Activated CD4-positive, alpha-beta T cell treated with anti-CD3 and anti-CD28 coated beads, Interleukin-2, amount 10 ng/mL, durations not matched to agents 7 days and 5 days (primary cell): ENCODE measurements at regions not wholly inside any gene's neighbourhood (a gene's known extent, or its start where the extent isn't known, plus 50 kb on each side); places are given as distances from the start of the nearest gene placed in this dataset.
"Not testable (repeated sequence)": the region's sequence is repeated elsewhere in the genome, so short reads cannot be mapped to it uniquely, and the experiment has no call there.

Source experiments
- CTCF ChIA-PET: fragments of 350-600 bp; sonication (Branson Sonifier 250); formaldehyde crosslinking; loops from one replicate; lab custom pipeline; 2021; ENCODE audit warnings: antibody characterized with exemption; lab: Charles Lee
- POLR2A ChIA-PET: fragments of 350-600 bp; sonication (Branson Sonifier 250); formaldehyde crosslinking; loops from one replicate; lab custom pipeline; 2021; ENCODE audit warnings: antibody characterized with exemption; lab: Charles Lee
- DNase-seq: peaks from one replicate; pipeline ENCODE4 v3.0.0-alpha.2; 2020
- H3K27ac Mint-ChIP-seq: one replicate; pipeline ENCODE4 v1.8.0; 2021; ENCODE audit warnings: mild to moderate bottlenecking, moderate library complexity, mixed read lengths
- H3K27me3 Mint-ChIP-seq: one replicate; pipeline ENCODE4 v1.8.0; 2021; ENCODE audit warnings: mixed read lengths
- H3K36me3 Mint-ChIP-seq: one replicate; pipeline ENCODE4 v1.8.0; 2021; ENCODE audit warnings: low read depth, mixed read lengths
- H3K4me1 Mint-ChIP-seq: one replicate; pipeline ENCODE4 v1.8.0; 2021; ENCODE audit warnings: mixed read lengths
- H3K4me3 Mint-ChIP-seq: one replicate; pipeline ENCODE4 v1.8.0; 2021; ENCODE audit warnings: mild to moderate bottlenecking, moderate library complexity, mixed read lengths
- H3K9me3 Mint-ChIP-seq: one replicate; pipeline ENCODE4 v1.8.0; 2021; ENCODE audit warnings: mixed read lengths

GRCh38 chr5:58011301-58011700, 448.6 kb downstream of the PLK2 start:
- Mint-ChIP-seq H3K27ac (no peak overlapping the region), H3K4me3 (no peak overlapping the region), H3K36me3 (no peaks in the 10 kb centered on the region), H3K4me1 (no peaks in the 10 kb centered on the region), H3K27me3 (peaks cover 2% of the 10 kb centered on the region), H3K9me3 (no peaks in the 10 kb centered on the region)
- ChIA-PET POLR2A (no interaction called here), CTCF (no interaction called here)
- DNase-seq: no peak

- CTCF ChIA-PET: no interaction called here
- Mint-ChIP-seq H3K27ac (no peak overlapping the region), H3K4me3 (no peak overlapping the region), H3K4me1 (no peaks in the 10 kb centered on the region), H3K9me3 (no peaks in the 10 kb centered on the region), H3K36me3 (no peaks in the 10 kb centered on the region), H3K27me3 (peaks cover 2% of the 10 kb centered on the region)
- no peak for DNase-seq
- POLR2A ChIA-PET: no interaction called here
Observed at GRCh38 chr5:58009754-58010153, 450.1 kb downstream of the PLK2 start.

GRCh38 chr5:58002323-58002722, 457.6 kb downstream of the PLK2 start:
- CTCF ChIA-PET: no interaction called here
- no peaks in the 10 kb centered on the region for H3K36me3 Mint-ChIP-seq
- H3K27me3 Mint-ChIP-seq: peaks cover 6% of the 10 kb centered on the region
- no peak overlapping the region for H3K27ac Mint-ChIP-seq
- no peak for DNase-seq
- H3K4me1 Mint-ChIP-seq: no peaks in the 10 kb centered on the region
- POLR2A ChIA-PET: no interaction called here
- H3K9me3 Mint-ChIP-seq: no peaks in the 10 kb centered on the region
- H3K4me3 Mint-ChIP-seq: no peak overlapping the region

- H3K27me3 Mint-ChIP-seq: peaks cover under 1% of the 10 kb centered on the region
- H3K36me3 Mint-ChIP-seq: no peaks in the 10 kb centered on the region
- POLR2A ChIA-PET: no interaction called here
- H3K4me3 Mint-ChIP-seq: no peak overlapping the region
- DNase-seq: no peak
- CTCF ChIA-PET: interaction anchor here (1.2 kb wide), 1 partner anchor 25 kb away, joined by 3 read pairs; no protein-coding TSS in a partner anchor
- no peaks in the 10 kb centered on the region for H3K9me3 Mint-ChIP-seq
- H3K4me1 Mint-ChIP-seq: no peaks in the 10 kb centered on the region
- H3K27ac Mint-ChIP-seq: no peak overlapping the region
Observed at GRCh38 chr5:57993866-57994265, 466.0 kb downstream of the PLK2 start.

- H3K4me3 Mint-ChIP-seq: no peak overlapping the region
- no peaks in the 10 kb centered on the region for H3K4me1 Mint-ChIP-seq
- H3K27ac Mint-ChIP-seq: no peak overlapping the region
- H3K36me3 Mint-ChIP-seq: no peaks in the 10 kb centered on the region
- ChIA-PET CTCF (no interaction called here), POLR2A (no interaction called here)
- no peaks in the 10 kb centered on the region for H3K9me3 Mint-ChIP-seq
- H3K27me3 Mint-ChIP-seq: peaks cover 3% of the 10 kb centered on the region
- no peak for DNase-seq
Observed at GRCh38 chr5:57989378-57989777, 470.5 kb downstream of the PLK2 start.

- DNase-seq: no peak
- CTCF ChIA-PET: interaction anchor here (0.6 kb wide), 1 partner anchor 405 kb away, joined by 3 read pairs; no protein-coding TSS in a partner anchor
- Mint-ChIP-seq H3K4me1 (no peaks in the 10 kb centered on the region), H3K27ac (no peak overlapping the region), H3K4me3 (no peak overlapping the region), H3K27me3 (peaks cover 3% of the 10 kb centered on the region), H3K36me3 (no peaks in the 10 kb centered on the region), H3K9me3 (no peaks in the 10 kb centered on the region)
- POLR2A ChIA-PET: no interaction called here
Observed at GRCh38 chr5:57988813-57989212, 471.1 kb downstream of the PLK2 start.

GRCh38 chr5:57987552-57987951, 472.3 kb downstream of the PLK2 start:
- Mint-ChIP-seq H3K36me3 (no peaks in the 10 kb centered on the region), H3K4me3 (no peak overlapping the region), H3K9me3 (no peaks in the 10 kb centered on the region), H3K27me3 (peaks cover 3% of the 10 kb centered on the region), H3K27ac (no peak overlapping the region), H3K4me1 (no peaks in the 10 kb centered on the region)
- POLR2A ChIA-PET: no interaction called here
- CTCF ChIA-PET: no interaction called here
- no peak for DNase-seq

- POLR2A ChIA-PET: no interaction called here
- Mint-ChIP-seq H3K4me3 (no peak overlapping the region), H3K4me1 (no peaks in the 10 kb centered on the region)
Observed at GRCh38 chr5:57986761-57987341, 473.0 kb downstream of the PLK2 start.

GRCh38 chr5:57983426-57983825, 476.5 kb downstream of the PLK2 start:
- H3K36me3 Mint-ChIP-seq: no peaks in the 10 kb centered on the region

More at GRCh38 chr5:57986761-57987341, 473.0 kb downstream of the PLK2 start:
- CTCF ChIA-PET: no interaction called here
- Mint-ChIP-seq H3K27ac (no peak overlapping the region), H3K27me3 (peaks cover 3% of the 10 kb centered on the region), H3K9me3 (no peaks in the 10 kb centered on the region), H3K36me3 (no peaks in the 10 kb centered on the region)
- no peak for DNase-seq

GRCh38 chr5:57979671-57980070, 480.2 kb downstream of the PLK2 start:
- H3K4me3 Mint-ChIP-seq: no peak overlapping the region
- H3K36me3 Mint-ChIP-seq: no peaks in the 10 kb centered on the region
- no peak overlapping the region for H3K27ac Mint-ChIP-seq
- no peaks in the 10 kb centered on the region for H3K4me1 Mint-ChIP-seq
- ChIA-PET CTCF (no interaction called here), POLR2A (no interaction called here)
- H3K9me3 Mint-ChIP-seq: peaks cover 3% of the 10 kb centered on the region
- H3K27me3 Mint-ChIP-seq: no peaks in the 10 kb centered on the region
- no peak for DNase-seq

More at GRCh38 chr5:57983426-57983825, 476.5 kb downstream of the PLK2 start:
- ChIA-PET CTCF (no interaction called here), POLR2A (no interaction called here)
- H3K9me3 Mint-ChIP-seq: no peaks in the 10 kb centered on the region
- no peak for DNase-seq
- H3K27ac Mint-ChIP-seq: no peak overlapping the region
- H3K4me1 Mint-ChIP-seq: no peaks in the 10 kb centered on the region
- H3K27me3 Mint-ChIP-seq: no peaks in the 10 kb centered on the region
- H3K4me3 Mint-ChIP-seq: no peak overlapping the region

GRCh38 chr5:57976506-57976905, 483.4 kb downstream of the PLK2 start:
- Mint-ChIP-seq H3K9me3 (peaks cover 3% of the 10 kb centered on the region), H3K4me3 (no peak overlapping the region), H3K27me3 (no peaks in the 10 kb centered on the region), H3K27ac (no peak overlapping the region), H3K36me3 (no peaks in the 10 kb centered on the region), H3K4me1 (no peaks in the 10 kb centered on the region)
- DNase-seq: no peak
- ChIA-PET POLR2A (no interaction called here), CTCF (no interaction called here)

- CTCF ChIA-PET, H3K9me3 Mint-ChIP-seq, POLR2A ChIA-PET, H3K4me3 Mint-ChIP-seq, H3K36me3 Mint-ChIP-seq, H3K27ac Mint-ChIP-seq, DNase-seq, H3K27me3 Mint-ChIP-seq, H3K4me1 Mint-ChIP-seq: not testable (repeated sequence)
Observed at GRCh38 chr5:57972099-57972498, 487.8 kb downstream of the PLK2 start.

- no peak for DNase-seq
- Mint-ChIP-seq H3K9me3 (peaks cover 5% of the 10 kb centered on the region), H3K36me3 (no peaks in the 10 kb centered on the region), H3K27ac (no peak overlapping the region), H3K4me3 (no peak overlapping the region), H3K27me3 (peaks cover 7% of the 10 kb centered on the region), H3K4me1 (no peaks in the 10 kb centered on the region)
- ChIA-PET CTCF (no interaction called here), POLR2A (no interaction called here)
Observed at GRCh38 chr5:57960569-57960968, 478.0 kb upstream of the ACTBL2 start.

- no peaks in the 10 kb centered on the region for H3K9me3 Mint-ChIP-seq
- no peak overlapping the region for H3K27ac Mint-ChIP-seq
- CTCF ChIA-PET: no interaction called here
Observed at GRCh38 chr5:57956636-57957035, 474.0 kb upstream of the ACTBL2 start.

More at GRCh38 chr5:57956636-57957035, 474.0 kb upstream of the ACTBL2 start:
- POLR2A ChIA-PET: no interaction called here
- Mint-ChIP-seq H3K4me1 (no peaks in the 10 kb centered on the region), H3K27me3 (peaks cover 7% of the 10 kb centered on the region), H3K4me3 (no peak overlapping the region), H3K36me3 (no peaks in the 10 kb centered on the region)
- no peak for DNase-seq
